Motor neuron (in vitro differentiated cells): ENCODE measurements at regions not wholly inside any gene's neighbourhood (a gene's known extent, or its start where the extent isn't known, plus 50 kb on each side); places are given as distances from the start of the nearest gene placed in this dataset.

Experiments
- ATAC-seq, 8 experiments: fragments of 200-7000 bp; cut with Tn5 transposase; replicated peaks in 6 of 8; 2 replicates each; pipeline ENCODE4 v1.8.0; 2021; ENCODE audit warnings: mild to moderate bottlenecking in 8 of 8, moderate library complexity in 8 of 8
- H3K27ac ChIP-seq, 2 donors: fragments of 250-450 bp; sonication (Bioruptor Pico); 2 replicates each; pipeline ENCODE4 v1.9.0; 2021; ENCODE audit warnings: antibody characterized with exemption in 2 of 2, mild to moderate bottlenecking in 2 of 2, moderate library complexity in 1 of 2
- H3K4me1 ChIP-seq, 2 donors: fragments of 250-450 bp; sonication (Bioruptor Pico); replicated peaks in 1 of 2; 2 replicates each; pipeline ENCODE4 v1.6.1; 2021; ENCODE audit warnings: antibody characterized with exemption in 2 of 2, mild to moderate bottlenecking in 2 of 2, moderate library complexity in 1 of 2
- H3K4me3 ChIP-seq, 5 donors: fragments of 250-450 bp; sonication (Bioruptor Pico); 2 replicates each; pipeline ENCODE4 v1.9.0; 2021; ENCODE audit warnings: antibody characterized with exemption in 5 of 5, mild to moderate bottlenecking in 5 of 5, moderate library complexity in 4 of 5
- WGBS, 10 experiments: fragments of 450-650 bp; shearing (Covaris generic); methylation state at CpG; one replicate each; pipeline ENCODE4 v1.0.0; 2022; 5-methylcytosine and 5-hydroxymethylcytosine counted together
- in situ Hi-C, 9 experiments: fragments of 400-800 bp; cut with MboI; loops; one replicate each; pipeline ENCODE4 v1.15.0; 2021; ENCODE audit warnings: low sequenced_read_pairs in 9 of 9, low pct_unique_long_range_greater_than_20kb in 2 of 9; ENCODE audit not compliant: unreplicated experiment in 9 of 9

DNA sequence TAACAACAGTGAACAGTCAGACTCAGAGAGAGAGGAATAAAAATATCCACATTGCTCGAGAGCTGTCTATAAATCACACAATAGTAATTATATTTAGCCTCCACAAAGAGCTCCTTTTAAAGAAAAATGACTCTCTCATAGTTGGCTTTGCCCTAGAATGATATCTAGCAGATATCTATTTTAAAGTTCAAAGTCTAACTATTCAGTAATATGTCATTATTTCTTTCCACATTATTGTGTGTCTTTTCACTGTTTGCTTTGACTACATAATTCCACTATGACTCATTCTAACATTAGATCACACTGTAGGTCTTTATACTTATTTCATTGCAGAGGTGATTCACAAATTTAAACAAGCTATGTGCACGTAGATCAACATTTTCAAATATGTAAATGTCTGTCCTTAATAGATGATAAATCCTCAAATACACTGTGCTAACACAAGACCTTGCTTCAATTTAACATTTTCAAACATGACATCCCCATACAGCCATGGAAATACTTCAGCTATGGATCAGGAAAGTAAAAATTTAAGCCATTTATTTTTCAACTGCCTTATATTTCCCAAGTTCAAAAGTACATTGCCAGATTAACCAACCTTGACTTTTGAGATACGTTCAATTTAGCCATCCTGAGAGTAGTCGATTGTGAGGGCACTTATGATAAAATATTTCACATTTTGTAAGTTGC is 99.9 kb upstream of the AKR1E2 start:
- H3K27ac ChIP-seq: no peak overlapping the region
- WGBS, 10 experiments: 50 to 100% (median 72%) methylated on average over 1 to 4 of the region's 4 CpGs
- no peak overlapping the region for H3K4me3 ChIP-seq
- in situ Hi-C loops: no loop called here
- ATAC-seq: peak; percentile 54 to 92 (median 88)
- H3K4me1 ChIP-seq: peaks cover 0 to 5% of the 10 kb centered on the region in 2 donors

- Histone ChIP-seq H3K4me3 (no peak overlapping the region), H3K4me1 (peaks cover 0 to 5% of the 10 kb centered on the region in 2 donors), H3K27ac (no peak overlapping the region)
- no peak for ATAC-seq
- in situ Hi-C loops: no loop called here
These were observed 102.1 kb upstream of the AKR1E2 start for GRCh38 chr10:4723860-4724259.

DNA sequence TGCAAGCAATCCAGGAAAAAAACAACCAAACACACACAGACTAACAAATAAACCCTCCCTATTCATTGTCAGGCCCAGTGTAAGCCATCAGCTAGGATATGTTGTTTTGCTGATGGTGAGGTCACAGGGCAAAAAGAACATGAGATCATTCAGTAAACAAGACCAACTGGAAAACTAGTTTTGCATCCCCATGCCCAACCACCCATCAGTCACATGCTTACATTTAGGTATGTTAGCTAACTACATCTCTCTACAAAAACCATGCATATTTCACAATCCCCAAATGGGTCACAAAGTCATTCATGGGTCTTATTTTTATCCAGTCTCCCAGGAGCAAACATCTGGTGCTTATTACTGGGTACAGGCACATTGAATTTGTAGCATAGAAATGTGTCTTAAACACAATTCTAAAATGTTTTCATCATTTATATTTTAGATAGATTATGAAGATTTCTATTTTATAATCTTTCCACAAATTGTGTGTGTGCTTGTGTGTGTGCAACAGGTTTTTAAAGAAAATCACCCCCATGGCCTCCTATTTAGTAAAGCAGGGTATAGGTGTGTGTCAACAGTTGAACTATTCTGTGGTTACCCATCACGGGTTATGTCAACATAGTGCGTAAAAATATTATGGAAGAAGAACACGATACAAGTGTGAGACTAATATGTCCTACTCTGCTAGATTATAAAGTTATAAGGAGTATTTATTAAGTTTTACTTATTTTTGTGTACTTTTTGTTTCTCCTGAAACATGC is 103.8 kb upstream of the AKR1E2 start:
- in situ Hi-C loops: no loop called here
- peak in 3 of 8 experiments; percentile 22 to 75 (median 68) for ATAC-seq
- no peak overlapping the region for H3K27ac ChIP-seq
- 38 to 100% (median 98%) methylated on average over 1 to 3 of the region's 3 CpGs; no CpG with 5 or more reads in 2 of the 10 experiments for WGBS, 10 experiments
- peaks cover 0 to 5% of the 10 kb centered on the region in 2 donors for H3K4me1 ChIP-seq
- H3K4me3 ChIP-seq: no peak overlapping the region

- Histone ChIP-seq H3K4me1 (no peaks in the 10 kb centered on the region), H3K4me3 (no peak overlapping the region), H3K27ac (no peak overlapping the region)
- peak in 3 of 8 experiments; percentile 25 to 40 (median 39) for ATAC-seq
- WGBS, 10 experiments: 30 to 100% (median 62%) methylated on average over 1 of the region's 1 CpG; no CpG with 5 or more reads in 2 of the 10 experiments
- in situ Hi-C loops: no loop called here
These were observed 105.5 kb upstream of the AKR1E2 start for GRCh38 chr10:4720463-4720862.

DNA sequence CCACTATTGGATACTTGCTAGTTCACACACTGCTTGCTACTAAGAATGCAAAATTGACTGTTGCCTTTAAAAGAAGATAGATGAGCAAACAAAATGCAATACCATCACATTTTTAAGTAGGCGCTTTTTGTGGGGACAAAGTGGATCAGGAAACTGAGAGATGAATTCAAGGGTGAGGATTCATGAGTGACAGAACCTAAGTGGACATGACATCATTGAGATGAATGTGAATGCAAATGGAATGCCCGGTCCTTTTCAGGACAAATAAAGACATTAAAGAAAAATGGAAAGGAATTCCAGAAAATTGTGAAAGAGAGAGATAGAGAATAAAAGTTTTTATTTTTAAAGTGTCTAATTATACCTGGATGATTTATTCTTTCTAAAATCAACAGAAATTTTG is 106.3 kb upstream of the AKR1E2 start:
- H3K27ac ChIP-seq: no peak overlapping the region
- WGBS, 10 experiments: 13 to 100% (median 80%) methylated on average over 1 to 2 of the region's 2 CpGs
- H3K4me1 ChIP-seq: no peaks in the 10 kb centered on the region
- ATAC-seq: no peak
- in situ Hi-C loops: no loop called here
- no peak overlapping the region for H3K4me3 ChIP-seq

GRCh38 chr10:4719036-4719435 is 107.0 kb upstream of the AKR1E2 start:
- in situ Hi-C loops: no loop called here
- no peaks in the 10 kb centered on the region for H3K4me1 ChIP-seq
- H3K4me3 ChIP-seq: no peak overlapping the region
- 40 to 100% (median 100%) methylated on average over 1 of the region's 1 CpG for WGBS, 10 experiments
- H3K27ac ChIP-seq: no peak overlapping the region
- ATAC-seq: no peak

- Histone ChIP-seq H3K4me3 (no peak overlapping the region), H3K27ac (no peak overlapping the region), H3K4me1 (no peaks in the 10 kb centered on the region)
- 32 to 96% (median 86%) methylated on average over 2 to 4 of the region's 4 CpGs for WGBS, 10 experiments
- no peak for ATAC-seq
- in situ Hi-C loops: no loop called here
These were observed 107.5 kb upstream of the AKR1E2 start for GRCh38 chr10:4718544-4718943.

DNA sequence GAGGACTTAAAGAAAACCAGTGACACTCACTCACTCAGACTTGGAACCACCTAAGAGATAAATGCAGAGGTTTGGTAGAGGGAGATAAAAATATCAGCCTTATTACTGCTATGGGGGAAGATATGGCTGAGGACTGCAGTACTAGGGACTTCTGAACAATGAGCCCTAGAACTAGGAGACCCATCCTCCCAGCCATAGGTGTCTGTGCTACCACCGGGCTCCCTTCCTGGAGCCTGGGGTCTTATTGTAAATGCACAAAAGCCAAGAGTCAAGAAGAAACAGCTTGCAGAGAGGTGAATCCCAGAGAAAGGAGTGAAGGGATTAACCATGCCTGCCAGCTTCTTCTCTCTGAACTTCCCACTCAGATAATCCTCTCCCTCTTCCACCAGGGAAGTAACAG is 108.3 kb upstream of the AKR1E2 start:
- in situ Hi-C loops: no loop called here
- Histone ChIP-seq H3K27ac (no peak overlapping the region), H3K4me1 (no peaks in the 10 kb centered on the region), H3K4me3 (no peak overlapping the region)
- 80 to 83% methylated on average over 1 of the region's 1 CpG; no CpG with 5 or more reads in 8 of the 10 experiments for WGBS, 10 experiments
- no peak for ATAC-seq

- H3K4me3 ChIP-seq: no peak overlapping the region
- no peak overlapping the region for H3K27ac ChIP-seq
- H3K4me1 ChIP-seq: peaks cover 0 to 4% of the 10 kb centered on the region in 2 donors
- in situ Hi-C loops: no loop called here
- WGBS, 10 experiments: 0 to 75% (median 44%) methylated on average over 1 to 3 of the region's 3 CpGs; no CpG with 5 or more reads in 1 of the 10 experiments
- no peak for ATAC-seq
These were observed 115.1 kb upstream of the AKR1E2 start for GRCh38 chr10:4710858-4711257.

DNA sequence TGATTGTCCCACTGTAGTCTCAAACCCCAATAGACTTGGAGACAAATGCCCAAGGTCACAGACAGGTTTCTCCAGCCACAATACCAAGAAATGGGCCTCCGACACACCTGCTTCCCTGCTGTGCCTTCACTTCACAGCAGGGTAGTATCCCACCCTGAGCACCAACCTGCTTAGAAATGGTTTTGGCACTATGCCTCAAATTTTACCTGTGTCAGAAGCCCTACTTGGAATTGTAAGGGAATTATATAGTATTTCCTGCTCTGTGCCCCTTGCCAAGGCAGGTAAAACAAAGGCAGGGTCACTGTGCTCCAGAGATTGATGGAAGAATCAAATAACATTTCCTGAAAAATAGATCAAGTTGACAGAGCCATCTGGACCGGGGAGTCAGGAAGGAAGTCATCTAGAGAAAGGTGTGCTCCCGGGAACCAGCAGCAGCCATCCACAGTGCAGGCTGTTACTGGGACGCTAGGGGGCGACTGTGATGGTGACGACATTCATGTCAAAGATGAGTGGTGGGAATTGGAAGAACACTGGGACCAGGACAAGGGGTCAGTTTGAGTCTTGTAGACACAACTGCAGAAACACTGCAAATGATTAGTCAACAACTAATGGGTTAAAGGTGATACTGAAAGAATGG is 117.8 kb upstream of the AKR1E2 start:
- Histone ChIP-seq H3K4me3 (no peak overlapping the region), H3K27ac (no peak overlapping the region), H3K4me1 (peaks cover 0 to 4% of the 10 kb centered on the region in 2 donors)
- in situ Hi-C loops: no loop called here
- no peak for ATAC-seq
- 40 to 78% (median 55%) methylated on average over 1 to 5 of the region's 6 CpGs for WGBS, 10 experiments

DNA sequence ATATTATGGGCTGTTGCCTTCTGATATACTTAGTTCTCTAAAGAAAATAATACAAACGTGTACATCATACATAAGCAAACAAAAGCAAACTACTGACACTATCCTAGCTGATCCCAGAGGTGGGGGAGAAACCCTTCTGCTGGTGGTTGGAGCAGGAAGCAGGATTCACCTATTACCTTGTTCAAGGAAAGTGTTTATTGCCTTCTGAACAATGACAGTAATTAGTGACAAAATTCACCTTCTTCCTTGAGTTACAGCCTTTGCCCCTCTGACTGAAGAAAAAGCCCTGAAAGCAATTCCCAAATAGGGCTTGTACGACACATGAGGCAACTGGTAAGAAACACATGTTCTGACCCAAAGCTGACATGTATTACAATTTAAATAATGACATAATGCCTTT is 118.8 kb upstream of the AKR1E2 start:
- in situ Hi-C loops: no loop called here
- Histone ChIP-seq H3K27ac (no peak overlapping the region), H3K4me1 (peaks cover 0 to 4% of the 10 kb centered on the region in 2 donors), H3K4me3 (no peak overlapping the region)
- no peak for ATAC-seq
- 50 to 100% (median 88%) methylated on average over 1 to 2 of the region's 2 CpGs; no CpG with 5 or more reads in 1 of the 10 experiments for WGBS, 10 experiments

- WGBS, 10 experiments: 0 to 81% (median 29%) methylated on average over 1 to 2 of the region's 2 CpGs; no CpG with 5 or more reads in 1 of the 10 experiments
- in situ Hi-C loops: no loop called here
- no peak overlapping the region for H3K4me3 ChIP-seq
- peak in 3 of 8 experiments; percentile 35 to 100 (median 93) for ATAC-seq
- H3K27ac ChIP-seq: no peak overlapping the region
- peaks cover 3 to 4% of the 10 kb centered on the region in 2 donors for H3K4me1 ChIP-seq
These were observed 121.9 kb upstream of the AKR1E2 start for GRCh38 chr10:4704034-4704545.

GRCh38 chr10:4701016-4701415 is 125.0 kb upstream of the AKR1E2 start:
- Histone ChIP-seq H3K4me1 (peaks cover 0 to 3% of the 10 kb centered on the region in 2 donors), H3K4me3 (no peak overlapping the region), H3K27ac (no peak overlapping the region)
- WGBS, 10 experiments: 45 to 94% (median 67%) methylated on average over 2 to 4 of the region's 4 CpGs
- in situ Hi-C loops: no loop called here
- ATAC-seq: peak in 3 of 8 experiments; percentile 35 to 72 (median 42)
